H1 (cell line): ENCODE measurements at regions not wholly inside any gene's neighbourhood (a gene's known extent, or its start where the extent isn't known, plus 50 kb on each side); places are given as distances from the start of the nearest gene placed in this dataset.

Experiments
- CTCF ChIA-PET: fragments of 300-600 bp; sonication (Branson Sonifier 250); formaldehyde crosslinking; loops from one replicate; lab custom pipeline; 2021; ENCODE audit not compliant: partially characterized antibody; lab: Charles Lee
- POLR2A ChIA-PET: fragments of 300-600 bp; sonication (Branson Sonifier 250); formaldehyde crosslinking; loops from one replicate; lab custom pipeline; 2021; ENCODE audit warnings: inconsistent platforms; ENCODE audit not compliant: partially characterized antibody; lab: Charles Lee
- DNase-seq, 2 experiments: peaks; one replicate each; pipeline versions ENCODE4 v3.0.0 to v3.0.0-alpha.2; 2010 to 2022; ENCODE audit warnings: low spot score in 2 of 2, low read depth in 1 of 2, mixed read lengths in 1 of 2
- FAIRE-seq: peaks from 2 replicates; lab custom pipeline; 2011; peaks lifted over from hg19 to GRCh38; lab: Jason Lieb, UNC
- H2AFZ ChIP-seq: 2 replicates; pipeline ENCODE4 v1.8.1; 2012; ENCODE audit warnings: low read length, inconsistent platforms
- H2AK5ac ChIP-seq: 2 replicates; pipeline ENCODE4 v1.6.1; 2013; ENCODE audit warnings: low read depth, low read length
- H2BK120ac ChIP-seq: replicated peaks from 2 replicates; pipeline ENCODE3; 2013; ENCODE audit warnings: low read depth, low read length, inconsistent platforms
- H2BK12ac ChIP-seq: 2 replicates; pipeline ENCODE4 v1.6.1; 2013; ENCODE audit warnings: low read depth, low read length
- H2BK15ac ChIP-seq: 2 replicates; pipeline ENCODE4 v1.6.1; 2013; ENCODE audit warnings: low read length
- H2BK20ac ChIP-seq: 2 replicates; pipeline ENCODE4 v1.6.1; 2013; ENCODE audit warnings: low read length
- H2BK5ac ChIP-seq: 2 replicates; pipeline ENCODE4 v1.6.1; 2013; ENCODE audit warnings: low read depth, low read length
- H3K14ac ChIP-seq: 2 replicates; pipeline ENCODE4 v1.6.1; 2013; ENCODE audit warnings: inconsistent platforms; ENCODE audit not compliant: insufficient read length
- H3K18ac ChIP-seq: 2 replicates; pipeline ENCODE4 v1.6.1; 2013; ENCODE audit warnings: low read length; ENCODE audit errors: extremely low read depth
- H3K23ac ChIP-seq: 2 replicates; pipeline ENCODE4 v1.6.1; 2013; ENCODE audit warnings: inconsistent platforms; ENCODE audit not compliant: insufficient read length
- H3K23me2 ChIP-seq: 2 replicates; pipeline ENCODE4 v1.6.1; 2013; ENCODE audit warnings: low read depth, low read length
- H3K27ac ChIP-seq: 2 replicates; pipeline ENCODE4 v1.6.1; 2011; ENCODE audit warnings: low read depth, low read length, inconsistent platforms
- H3K27me3 ChIP-seq, 4 experiments: replicated peaks in 1 of 4; 1 replicate in 1 of 4; 2 replicates in 3 of 4; pipeline versions ENCODE4 v1.6.1 to v1.8.1; 2011 to 2013; ENCODE audit warnings: low read length in 3 of 4, mild to moderate bottlenecking in 3 of 4, inconsistent platforms in 2 of 4, mixed read lengths in 2 of 4, moderate library complexity in 1 of 4; ENCODE audit not compliant: control insufficient read depth in 3 of 4, insufficient read depth in 3 of 4; ENCODE audit errors: extremely low read depth in 1 of 4
- H3K36me3 ChIP-seq, 4 experiments: 2 replicates each; pipeline versions ENCODE4 v1.6.1 to v1.8.1; 2011 to 2013; ENCODE audit warnings: mild to moderate bottlenecking in 4 of 4, low read length in 3 of 4, moderate library complexity in 2 of 4, control low read depth in 1 of 4, inconsistent platforms in 1 of 4; ENCODE audit not compliant: insufficient read depth in 4 of 4, control insufficient read depth in 2 of 4
- H3K4ac ChIP-seq: replicated peaks from 2 replicates; pipeline ENCODE3; 2013; ENCODE audit warnings: low read length, low read depth, mixed read lengths, inconsistent platforms; ENCODE audit not compliant: insufficient read length
- H3K4me1 ChIP-seq, 4 experiments: replicated peaks in 1 of 4; 1 replicate in 1 of 4; 2 replicates in 3 of 4; pipeline versions ENCODE4 v1.6.1 to v1.8.1; 2011 to 2013; ENCODE audit warnings: low read length in 3 of 4, inconsistent platforms in 2 of 4, mixed read lengths in 1 of 4; ENCODE audit not compliant: insufficient read depth in 4 of 4, control insufficient read depth in 3 of 4
- H3K4me2 ChIP-seq, 2 experiments: 2 replicates each; pipeline versions ENCODE4 v1.6.1 to v1.8.1; 2011 to 2013; ENCODE audit warnings: low read depth in 2 of 2, low read length in 2 of 2, control low read depth in 1 of 2, inconsistent platforms in 1 of 2, mild to moderate bottlenecking in 1 of 2; ENCODE audit not compliant: insufficient read depth in 1 of 2
- H3K4me3 ChIP-seq, 4 experiments: fragments of 200-600, 300-600 bp in 1 of 4; sonication (generic), shearing (Covaris generic), sonication (Bioruptor Twin) in 1 of 4; 2 replicates each; pipeline versions ENCODE4 v1.5.1 to v1.8.1; 2011 to 2016; ENCODE audit warnings: low read length in 4 of 4, low read depth in 3 of 4, control low read depth in 2 of 4, inconsistent platforms in 2 of 4, mild to moderate bottlenecking in 2 of 4, mixed read lengths in 1 of 4, moderate library complexity in 1 of 4; ENCODE audit not compliant: insufficient read depth in 2 of 4; ENCODE audit errors: extremely low read depth in 1 of 4
- H3K56ac ChIP-seq: replicated peaks from 2 replicates; pipeline ENCODE3; 2013; ENCODE audit warnings: low read depth, mild to moderate bottlenecking, mixed read lengths, low read length, inconsistent platforms; ENCODE audit not compliant: insufficient read length
- H3K79me1 ChIP-seq: 2 replicates; pipeline ENCODE4 v1.6.1; 2013; ENCODE audit warnings: low read depth, low read length, control low read depth
- H3K79me2 ChIP-seq, 2 experiments: 2 replicates each; pipeline versions ENCODE4 v1.6.1 to v1.8.1; 2012 to 2013; ENCODE audit warnings: low read length in 2 of 2, mild to moderate bottlenecking in 2 of 2, inconsistent platforms in 1 of 2; ENCODE audit not compliant: insufficient read depth in 2 of 2, control insufficient read depth in 1 of 2
- H3K9ac ChIP-seq, 4 experiments: replicated peaks in 1 of 4; 1 replicate in 1 of 4; 2 replicates in 3 of 4; pipeline versions ENCODE4 v1.6.1 to v1.8.1; 2011 to 2013; ENCODE audit warnings: low read depth in 3 of 4, low read length in 3 of 4, control low read depth in 2 of 4, mild to moderate bottlenecking in 2 of 4, moderate library complexity in 2 of 4, inconsistent platforms in 1 of 4; ENCODE audit errors: extremely low read depth in 1 of 4
- H3K9me3 ChIP-seq, 2 experiments: 2 replicates each; pipeline versions ENCODE4 v1.6.1 to v1.8.1; 2012 to 2013; ENCODE audit warnings: mild to moderate bottlenecking in 2 of 2, moderate library complexity in 2 of 2, control low read depth in 1 of 2, inconsistent platforms in 1 of 2, low read depth in 1 of 2, low read length in 1 of 2, mixed read lengths in 1 of 2; ENCODE audit not compliant: insufficient read depth in 2 of 2
- H4K20me1 ChIP-seq, 2 experiments: replicated peaks in 1 of 2; 2 replicates each; pipeline versions ENCODE3 to v1.8.1; 2011 to 2013; ENCODE audit warnings: inconsistent platforms in 2 of 2, low read length in 2 of 2, mild to moderate bottlenecking in 1 of 2; ENCODE audit not compliant: insufficient read depth in 2 of 2, control insufficient read depth in 1 of 2
- H4K5ac ChIP-seq: 2 replicates; pipeline ENCODE4 v1.6.1; 2013; ENCODE audit warnings: low read length, low read depth, mixed read lengths, inconsistent platforms; ENCODE audit not compliant: insufficient read length
- H4K8ac ChIP-seq: 2 replicates; pipeline ENCODE4 v1.8.0; 2013; ENCODE audit warnings: mild to moderate bottlenecking, moderate library complexity, low read length, inconsistent platforms; ENCODE audit not compliant: insufficient read depth; ENCODE audit errors: extremely low read depth
- H4K91ac ChIP-seq: replicated peaks from 2 replicates; pipeline ENCODE3; 2013; ENCODE audit warnings: low read length, mixed read lengths, inconsistent platforms; ENCODE audit not compliant: insufficient read length
- HDAC6 ChIP-seq: IDR thresholded peaks from one replicate; pipeline ENCODE4 v1.7.1; 2012; ENCODE audit warnings: low read depth, mild to moderate bottlenecking, inconsistent platforms, low read length, moderate library complexity
- JUN ChIP-seq: IDR thresholded peaks from 2 replicates; pipeline ENCODE4 v1.6.1; 2011; ENCODE audit warnings: low read depth, mild to moderate bottlenecking, improper control_type of control experiment, low read length
- RXRA ChIP-seq: IDR thresholded peaks from 2 replicates; pipeline ENCODE4 v1.6.1; 2011; ENCODE audit warnings: low read depth, mild to moderate bottlenecking, low read length, moderate library complexity; ENCODE audit not compliant: insufficient read depth
- TAF1 ChIP-seq: IDR thresholded peaks from 2 replicates; pipeline ENCODE4 v1.6.1; 2011; ENCODE audit warnings: mild to moderate bottlenecking, low read depth, low read length
- TBP ChIP-seq: IDR thresholded peaks from 2 replicates; pipeline ENCODE4 v1.6.1; 2011; ENCODE audit warnings: low read depth, low read length, improper control_type of control experiment
- WGBS, 2 experiments: shearing (Covaris generic) in 1 of 2; methylation state at CpG; one replicate each; pipeline versions ENCODE4 v1.1.6 to v1.1.7; 2013 to 2015; ENCODE audit warnings: low lambda C conversion rate in 2 of 2, mixed read lengths in 2 of 2, inconsistent platforms in 1 of 2, low coverage in 1 of 2, missing lambda C conversion rate in 1 of 2; ENCODE audit not compliant: insufficient replicate concordance in 2 of 2, insufficient coverage in 1 of 2, insufficient read length in 1 of 2; ENCODE audit errors: extremely low coverage in 1 of 2, missing lambda C conversion rate in 1 of 2; 5-methylcytosine and 5-hydroxymethylcytosine counted together
- TF ChIP-seq, protein P1 (sequence below): IDR thresholded peaks from 2 replicates; pipeline ENCODE4 v1.6.1; 2012; ENCODE audit warnings: inconsistent platforms
- TF ChIP-seq, protein P2 (sequence below): IDR thresholded peaks from 2 replicates; pipeline ENCODE4 v1.6.1; 2012; ENCODE audit warnings: inconsistent platforms

DNA sequence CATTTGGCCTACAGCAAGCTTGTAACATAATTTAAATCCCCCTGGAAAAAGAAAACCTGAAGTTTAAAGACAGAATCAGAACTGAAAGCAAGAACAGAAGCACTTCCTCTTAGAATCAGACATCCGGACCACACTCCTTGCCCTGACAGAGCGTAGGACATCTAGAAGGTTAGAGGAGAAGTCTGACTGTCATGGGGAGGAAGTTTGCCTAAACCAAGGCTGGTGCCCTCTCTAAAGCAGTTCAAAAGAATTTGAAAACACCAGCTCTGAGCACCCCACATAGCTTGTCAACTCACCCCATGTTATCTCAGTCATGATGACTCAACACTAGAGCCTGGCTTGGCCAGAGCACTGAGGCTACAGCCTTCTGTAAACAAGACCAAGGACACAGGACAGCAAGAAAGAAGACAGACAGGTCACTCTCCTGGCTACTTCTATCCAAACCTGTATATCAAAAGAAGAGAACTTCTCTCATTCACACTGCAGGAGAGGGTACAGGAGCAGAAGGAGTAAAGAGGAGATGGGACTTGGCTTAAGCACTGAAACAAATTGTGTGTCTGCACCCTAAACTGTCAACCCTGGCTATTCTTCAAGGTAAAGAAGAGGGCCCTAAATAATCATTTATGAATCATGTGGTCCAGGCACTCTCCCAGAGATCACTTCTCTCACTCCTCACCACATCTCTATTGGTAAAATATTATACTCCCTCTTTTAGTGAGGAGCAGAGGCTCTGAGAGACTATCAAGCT lies 198.6 kb downstream of the MEMO1 start:
- FAIRE-seq (no peak), DNase-seq (no peak)
- no peaks in the 10 kb centered on the region for H3K36me3 ChIP-seq
- no peaks in the 10 kb centered on the region; the same call in 1 of the 2 replicates for H3K23me2 ChIP-seq
- POLR2A ChIA-PET, result no interaction called here
- H3K4me1 ChIP-seq, result no peaks in the 10 kb centered on the region
- H2BK12ac ChIP-seq, result no peak overlapping the region
- no peak overlapping the region for H3K4me3 ChIP-seq
- no peak overlapping the region for H3K56ac ChIP-seq
- H3K9ac ChIP-seq, result no peak overlapping the region
- H4K5ac ChIP-seq, result no peak overlapping the region
- H2BK15ac ChIP-seq, result no peak overlapping the region
- no peak overlapping the region for H4K91ac ChIP-seq
- no peak overlapping the region for H2BK5ac ChIP-seq
- H4K8ac ChIP-seq, result no peak overlapping the region; the same call in 1 of the 2 replicates
- no peak overlapping the region for H2BK20ac ChIP-seq
- H3K23ac ChIP-seq, result no peak overlapping the region
- H3K18ac ChIP-seq, result no peak overlapping the region
- no peak overlapping the region for H2AFZ ChIP-seq
- no peak overlapping the region for H3K14ac ChIP-seq
- no peak overlapping the region for H2BK120ac ChIP-seq
- no peaks in the 10 kb centered on the region for H3K27me3 ChIP-seq
- no peaks in the 10 kb centered on the region for H3K79me1 ChIP-seq
- peaks cover 8 to 10% of the 10 kb centered on the region in 2 experiments; a peak in 2 of 4 replicates for H3K9me3 ChIP-seq
- no peak overlapping the region for H2AK5ac ChIP-seq
- CTCF ChIA-PET, result no interaction called here
- H3K27ac ChIP-seq, result no peak overlapping the region
- no peak overlapping the region for H3K4ac ChIP-seq
- H3K4me2 ChIP-seq, result no peak overlapping the region
- no peaks in the 10 kb centered on the region for H4K20me1 ChIP-seq
- 96% methylated on average over 2 of the region's 2 CpGs; no CpG with 5 or more reads in 1 of the 2 experiments for WGBS, 2 experiments
- H3K79me2 ChIP-seq, result no peaks in the 10 kb centered on the region
- TF ChIP-seq RXRA, result no peak
- TF ChIP-seq, protein P1, sequence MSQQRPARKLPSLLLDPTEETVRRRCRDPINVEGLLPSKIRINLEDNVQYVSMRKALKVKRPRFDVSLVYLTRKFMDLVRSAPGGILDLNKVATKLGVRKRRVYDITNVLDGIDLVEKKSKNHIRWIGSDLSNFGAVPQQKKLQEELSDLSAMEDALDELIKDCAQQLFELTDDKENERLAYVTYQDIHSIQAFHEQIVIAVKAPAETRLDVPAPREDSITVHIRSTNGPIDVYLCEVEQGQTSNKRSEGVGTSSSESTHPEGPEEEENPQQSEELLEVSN, result no peak
- TF ChIP-seq HDAC6, result no peak
- no peak for TF ChIP-seq TAF1
- TF ChIP-seq JUN, result no peak
- TF ChIP-seq TBP, result no peak
- TF ChIP-seq, protein P2, sequence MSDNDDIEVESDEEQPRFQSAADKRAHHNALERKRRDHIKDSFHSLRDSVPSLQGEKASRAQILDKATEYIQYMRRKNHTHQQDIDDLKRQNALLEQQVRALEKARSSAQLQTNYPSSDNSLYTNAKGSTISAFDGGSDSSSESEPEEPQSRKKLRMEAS, result no peak
